Spleen (tissue), 11 donors: ENCODE measurements at regions not wholly inside any gene's neighbourhood (a gene's known extent, or its start where the extent isn't known, plus 50 kb on each side); places are given as distances from the start of the nearest gene placed in this dataset.

Experiments
- DNase-seq: peaks from one replicate; pipeline ENCODE4 v3.0.0-alpha.2; 2020
- H3K27ac ChIP-seq, 8 donors: fragments of 200-600 bp; sonication (generic) in 7 of 8; 1 replicate in 4 of 8; 2 replicates in 4 of 8; pipeline versions ENCODE4 v1.5.0 to v1.8.0; 2016 to 2021; ENCODE audit warnings: inconsistent platforms in 4 of 8, mild to moderate bottlenecking in 4 of 8, moderate library complexity in 1 of 8
- H3K27me3 ChIP-seq, 7 donors: fragments of 200-600 bp; sonication (generic) in 6 of 7; replicated peaks in 1 of 7; 1 replicate in 4 of 7; 2 replicates in 3 of 7; pipeline versions ENCODE4 v1.5.0 to v1.8.0; 2016 to 2021; ENCODE audit warnings: inconsistent platforms in 3 of 7, mild to moderate bottlenecking in 1 of 7
- H3K36me3 ChIP-seq, 6 donors: fragments of 200-600 bp; sonication (generic) in 5 of 6; 1 replicate in 4 of 6; 2 replicates in 2 of 6; pipeline versions ENCODE4 v1.5.0 to v1.8.0; 2016 to 2021; ENCODE audit warnings: inconsistent platforms in 2 of 6
- H3K4me1 ChIP-seq, 6 donors: fragments of 200-600 bp; sonication (generic) in 5 of 6; 1 replicate in 3 of 6; 2 replicates in 3 of 6; pipeline versions ENCODE4 v1.5.0 to v1.8.0; 2016 to 2021; ENCODE audit warnings: inconsistent platforms in 3 of 6
- H3K4me3 ChIP-seq, 8 donors: fragments of 200-600 bp; sonication (generic) in 7 of 8; 1 replicate in 4 of 8; 2 replicates in 4 of 8; pipeline versions ENCODE4 v1.5.0 to v1.8.0; 2016 to 2021; ENCODE audit warnings: inconsistent platforms in 4 of 8, mild to moderate bottlenecking in 4 of 8, moderate library complexity in 2 of 8
- H3K9me3 ChIP-seq, 8 donors: fragments of 200-600 bp; sonication (generic) in 7 of 8; 1 replicate in 4 of 8; 2 replicates in 4 of 8; pipeline versions ENCODE4 v1.5.0 to v1.8.0; 2016 to 2021; ENCODE audit warnings: inconsistent platforms in 4 of 8
- POLR2A ChIP-seq, 3 donors: fragments of 450-650 bp; IDR thresholded peaks; one replicate each; pipeline ENCODE4 v1.5.1; 2017; ENCODE audit warnings: antibody characterized with exemption in 3 of 3, mild to moderate bottlenecking in 1 of 3
- POLR2AphosphoS5 ChIP-seq, 3 donors: sonication (generic); formaldehyde crosslinking; IDR thresholded peaks; one replicate each; pipeline ENCODE4 v1.5.1; 2017; ENCODE audit warnings: antibody characterized with exemption in 3 of 3
- WGBS, 5 donors: extraction: QIAGEN DNeasy Blood & Tissue Kit in 3 of 5; methylation state at CpG; one replicate each; pipeline versions ENCODE4 v1.1.5 to v1.1.7; 2013 to 2018; 5-methylcytosine and 5-hydroxymethylcytosine counted together
- intact Hi-C: fragments of 100-400 bp; cut with DNase I; formaldehyde crosslinking; loops from one replicate; pipeline ENCODE4 v1.15.0; 2023; ENCODE audit warnings: low total_unique reads
- TF ChIP-seq, protein P1 (sequence below), 11 experiments: fragments of 200-600 bp in 7 of 11; fragments of 450-650 bp in 4 of 11; sonication (generic) in 4 of 11; IDR thresholded peaks in 8 of 11; conservative IDR thresholded peaks in 3 of 11; 1 replicate in 7 of 11; 2 replicates in 4 of 11; pipeline versions ENCODE4 v1.4.0 to v1.8.0; 2016 to 2021; ENCODE audit warnings: antibody characterized with exemption in 11 of 11, inconsistent platforms in 4 of 11, mild to moderate bottlenecking in 1 of 11
- donor health status: healthy with polysubstance abuse.
- donor health status: DM: no; HTN: no; CAD: no; lungs with moderate emphysema.
- donor health status: DM: no; HTN: no; CAD: no.
- donor health status: Bipolar disorder and iron deficiency.
- donor health status: healthy.
- donor health status: DM: no; HTN: no; CAD: no.
- donor health status: DM: yes; HTN: yes; CAD: no.

DNA sequence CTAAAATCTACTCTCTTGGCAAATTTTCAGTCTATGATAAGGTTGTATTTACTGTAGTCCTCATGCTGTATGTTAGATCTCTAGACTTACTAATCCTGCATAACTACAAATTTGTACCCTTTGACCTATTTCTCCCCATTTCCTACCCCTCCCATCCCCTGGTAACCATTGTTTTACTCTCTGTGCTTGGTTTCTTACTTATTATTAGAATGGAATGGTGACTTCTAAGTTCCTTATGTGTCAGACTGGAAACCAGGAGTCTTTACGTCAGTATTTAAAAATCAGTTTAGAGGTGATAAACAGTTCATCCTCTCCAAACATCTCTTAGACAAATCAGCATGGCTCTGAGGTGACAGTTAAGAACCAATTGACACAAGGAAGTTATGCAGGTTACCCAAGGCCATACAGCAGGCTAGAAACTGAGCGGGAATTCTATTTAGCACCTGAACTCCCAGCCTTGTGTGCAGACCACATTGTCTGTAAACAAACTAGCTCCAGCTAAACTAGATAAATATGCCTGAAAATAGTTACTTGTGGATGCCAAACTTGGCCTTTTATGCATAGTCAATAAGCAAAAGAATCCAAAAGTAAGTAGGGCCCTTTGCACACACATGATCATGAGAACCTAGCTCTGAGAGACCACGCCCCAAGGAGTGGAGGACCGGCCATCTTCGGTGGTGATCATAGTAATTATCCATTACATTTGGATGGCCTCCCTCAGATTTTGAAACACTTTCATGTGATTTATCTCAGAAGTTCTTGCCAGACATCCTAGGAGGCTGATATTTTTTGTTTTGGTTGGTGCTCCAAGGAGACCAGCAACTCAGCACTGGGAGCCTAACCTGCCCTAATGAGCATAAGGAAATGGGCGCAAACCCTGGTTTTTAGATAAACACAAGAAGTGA lies 72.3 kb upstream of the BOC start:
- Histone ChIP-seq H3K4me3 (no peak overlapping the region), H3K36me3 (no peaks in the 10 kb centered on the region), H3K27ac (no peak overlapping the region), H3K4me1 (no peaks in the 10 kb centered on the region), H3K9me3 (no peaks in the 10 kb centered on the region), H3K27me3 (no peaks in the 10 kb centered on the region)
- 78 to 96% (median 93%) methylated on average over 5 to 6 of the region's 6 CpGs for WGBS, 5 donors
- TF ChIP-seq, protein P1, sequence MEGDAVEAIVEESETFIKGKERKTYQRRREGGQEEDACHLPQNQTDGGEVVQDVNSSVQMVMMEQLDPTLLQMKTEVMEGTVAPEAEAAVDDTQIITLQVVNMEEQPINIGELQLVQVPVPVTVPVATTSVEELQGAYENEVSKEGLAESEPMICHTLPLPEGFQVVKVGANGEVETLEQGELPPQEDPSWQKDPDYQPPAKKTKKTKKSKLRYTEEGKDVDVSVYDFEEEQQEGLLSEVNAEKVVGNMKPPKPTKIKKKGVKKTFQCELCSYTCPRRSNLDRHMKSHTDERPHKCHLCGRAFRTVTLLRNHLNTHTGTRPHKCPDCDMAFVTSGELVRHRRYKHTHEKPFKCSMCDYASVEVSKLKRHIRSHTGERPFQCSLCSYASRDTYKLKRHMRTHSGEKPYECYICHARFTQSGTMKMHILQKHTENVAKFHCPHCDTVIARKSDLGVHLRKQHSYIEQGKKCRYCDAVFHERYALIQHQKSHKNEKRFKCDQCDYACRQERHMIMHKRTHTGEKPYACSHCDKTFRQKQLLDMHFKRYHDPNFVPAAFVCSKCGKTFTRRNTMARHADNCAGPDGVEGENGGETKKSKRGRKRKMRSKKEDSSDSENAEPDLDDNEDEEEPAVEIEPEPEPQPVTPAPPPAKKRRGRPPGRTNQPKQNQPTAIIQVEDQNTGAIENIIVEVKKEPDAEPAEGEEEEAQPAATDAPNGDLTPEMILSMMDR (IDR thresholded peaks at IDR 0.05 in 8 of 11, conservative IDR thresholded peaks at IDR 0.05 in 3 of 11): no peak
- TF ChIP-seq POLR2A (IDR thresholded peaks at IDR 0.05) (no peak), POLR2AphosphoS5 (IDR thresholded peaks at IDR 0.05) (no peak)
- no peak for DNase-seq
- intact Hi-C loops: loop anchor here (10.0 kb wide), 1 partner anchor 146 kb away; no protein-coding TSS in a partner anchor

DNA sequence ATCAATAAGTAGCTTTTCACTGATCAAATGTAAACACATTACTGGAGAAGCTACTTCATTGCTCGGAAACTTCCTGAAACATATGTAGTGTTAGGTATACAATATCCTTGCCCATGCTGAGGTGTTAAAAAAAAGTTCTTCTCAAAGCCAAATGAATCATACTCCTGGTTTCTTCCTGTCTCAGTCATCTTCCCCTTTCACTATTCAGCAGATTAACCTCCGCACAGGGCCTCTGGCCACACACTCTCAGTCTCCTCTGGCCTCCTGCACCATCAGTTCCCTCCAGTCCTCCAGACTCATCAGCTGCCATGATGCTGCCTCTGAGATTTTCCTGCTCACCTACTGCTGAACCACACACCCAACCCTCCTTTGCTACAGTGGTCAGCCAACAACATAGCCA lies 70.5 kb upstream of the BOC start:
- TF ChIP-seq POLR2AphosphoS5 (IDR thresholded peaks at IDR 0.05): no peak
- TF ChIP-seq, protein P1 (IDR thresholded peaks at IDR 0.05 in 8 of 11, conservative IDR thresholded peaks at IDR 0.05 in 3 of 11): no peak
- no peak for TF ChIP-seq POLR2A (IDR thresholded peaks at IDR 0.05)
- H3K27ac ChIP-seq: no peak overlapping the region
- H3K36me3 ChIP-seq: no peaks in the 10 kb centered on the region
- no peaks in the 10 kb centered on the region for H3K9me3 ChIP-seq
- no peak for DNase-seq
- no peaks in the 10 kb centered on the region for H3K27me3 ChIP-seq
- intact Hi-C loops: no loop called here
- H3K4me1 ChIP-seq: no peaks in the 10 kb centered on the region
- 64 to 86% (median 76%) methylated on average over 2 of the region's 2 CpGs for whole genome bisulfite sequencing, 5 donors
- H3K4me3 ChIP-seq: no peak overlapping the region

DNA sequence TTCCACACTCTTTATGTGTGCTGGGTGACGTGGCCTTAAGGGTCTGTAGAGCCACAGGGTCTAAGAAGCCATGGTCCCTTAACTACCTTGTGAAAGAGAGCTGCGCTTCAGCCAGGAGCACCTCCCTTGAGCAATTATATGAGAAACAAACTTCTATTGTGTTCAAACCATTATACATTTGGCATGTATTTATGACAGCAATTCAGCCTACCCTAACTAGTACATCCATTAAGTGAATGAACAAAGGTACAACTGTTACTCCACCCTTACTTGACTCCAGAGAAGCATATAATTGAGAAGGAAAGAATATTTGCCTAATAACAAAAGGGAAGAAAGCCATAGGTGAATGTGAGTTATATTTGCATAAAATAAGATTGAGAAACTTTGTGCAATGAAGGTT lies 69.8 kb upstream of the BOC start:
- intact Hi-C loops: no loop called here
- TF ChIP-seq, protein P1 (IDR thresholded peaks at IDR 0.05 in 8 of 11, conservative IDR thresholded peaks at IDR 0.05 in 3 of 11): no peak
- WGBS, 5 donors: 82 to 93% (median 88%) methylated on average over 2 of the region's 2 CpGs

DNA sequence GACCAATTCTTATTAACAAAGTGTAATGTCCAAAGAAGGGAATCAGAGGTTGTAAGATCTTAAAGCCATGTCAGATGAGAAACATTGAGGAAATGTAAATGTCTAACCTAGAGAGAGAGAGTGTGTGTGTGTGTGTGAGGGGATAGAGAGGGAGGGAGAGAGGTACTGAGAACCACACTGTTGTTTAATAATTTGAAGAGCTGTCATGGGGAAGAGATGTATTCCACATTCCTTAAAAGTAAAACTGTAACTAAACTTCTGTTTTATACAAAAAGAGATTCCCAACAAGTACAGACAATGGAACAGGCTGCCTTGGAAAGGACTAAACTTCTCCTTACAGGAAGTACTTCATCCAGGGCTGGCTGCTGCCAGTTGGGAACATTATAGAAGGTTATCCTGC lies 68.9 kb upstream of the BOC start:
- Histone ChIP-seq H3K27me3 (no peaks in the 10 kb centered on the region), H3K4me3 (no peak overlapping the region), H3K27ac (no peak overlapping the region), H3K4me1 (no peaks in the 10 kb centered on the region), H3K9me3 (no peaks in the 10 kb centered on the region), H3K36me3 (no peaks in the 10 kb centered on the region)
- DNase-seq: no peak
- intact Hi-C loops: no loop called here
- no peak for TF ChIP-seq POLR2A (IDR thresholded peaks at IDR 0.05)
- TF ChIP-seq, protein P1 (IDR thresholded peaks at IDR 0.05 in 8 of 11, conservative IDR thresholded peaks at IDR 0.05 in 3 of 11): no peak
- TF ChIP-seq POLR2AphosphoS5 (IDR thresholded peaks at IDR 0.05): no peak

More for the DNA sequence above, 69.8 kb upstream of the BOC start:
- Histone ChIP-seq H3K36me3 (no peaks in the 10 kb centered on the region), H3K27me3 (no peaks in the 10 kb centered on the region), H3K4me1 (no peaks in the 10 kb centered on the region), H3K9me3 (no peaks in the 10 kb centered on the region), H3K27ac (no peak overlapping the region), H3K4me3 (no peak overlapping the region)
- DNase-seq: no peak
